ENCODE measurements at regions not wholly inside any gene's neighbourhood (a gene's known extent, or its start where the extent isn't known, plus 50 kb on each side); places are given as distances from the start of the nearest gene placed in this dataset.

DNA sequence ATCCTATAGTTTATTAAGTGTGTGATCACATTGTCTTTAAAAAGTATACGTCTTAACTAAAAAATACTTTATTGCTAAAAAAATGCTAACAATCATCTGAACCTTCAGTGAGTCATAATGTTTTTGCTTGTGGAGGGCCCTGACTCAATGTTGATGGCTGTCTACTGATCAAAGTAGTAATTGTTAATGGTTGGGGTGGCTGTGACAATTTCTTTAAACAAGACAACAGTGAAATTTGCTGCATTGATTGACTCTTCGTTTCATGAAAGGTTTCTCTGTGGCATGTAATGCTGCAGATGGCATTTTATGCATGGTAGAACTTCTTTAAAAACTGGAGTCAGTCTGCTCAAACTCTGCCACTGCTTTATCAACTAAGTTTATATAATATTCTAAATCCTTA is 101.4 kb upstream of the IL15 start:
- TF ChIP-seq, protein P1, sequence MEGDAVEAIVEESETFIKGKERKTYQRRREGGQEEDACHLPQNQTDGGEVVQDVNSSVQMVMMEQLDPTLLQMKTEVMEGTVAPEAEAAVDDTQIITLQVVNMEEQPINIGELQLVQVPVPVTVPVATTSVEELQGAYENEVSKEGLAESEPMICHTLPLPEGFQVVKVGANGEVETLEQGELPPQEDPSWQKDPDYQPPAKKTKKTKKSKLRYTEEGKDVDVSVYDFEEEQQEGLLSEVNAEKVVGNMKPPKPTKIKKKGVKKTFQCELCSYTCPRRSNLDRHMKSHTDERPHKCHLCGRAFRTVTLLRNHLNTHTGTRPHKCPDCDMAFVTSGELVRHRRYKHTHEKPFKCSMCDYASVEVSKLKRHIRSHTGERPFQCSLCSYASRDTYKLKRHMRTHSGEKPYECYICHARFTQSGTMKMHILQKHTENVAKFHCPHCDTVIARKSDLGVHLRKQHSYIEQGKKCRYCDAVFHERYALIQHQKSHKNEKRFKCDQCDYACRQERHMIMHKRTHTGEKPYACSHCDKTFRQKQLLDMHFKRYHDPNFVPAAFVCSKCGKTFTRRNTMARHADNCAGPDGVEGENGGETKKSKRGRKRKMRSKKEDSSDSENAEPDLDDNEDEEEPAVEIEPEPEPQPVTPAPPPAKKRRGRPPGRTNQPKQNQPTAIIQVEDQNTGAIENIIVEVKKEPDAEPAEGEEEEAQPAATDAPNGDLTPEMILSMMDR (IDR thresholded peaks at IDR 0.05 in 4 of 5, conservative IDR thresholded peaks at IDR 0.05 in 1 of 5) = no peak
- no peak for TF ChIP-seq POLR2A (IDR thresholded peaks at IDR 0.05)
